Trophoblast cell (in vitro differentiated cells and primary cell): ENCODE measurements at regions not wholly inside any gene's neighbourhood (a gene's known extent, or its start where the extent isn't known, plus 50 kb on each side); places are given as distances from the start of the nearest gene placed in this dataset.

Experiments used
- DNase-seq, 2 donors: peaks; one replicate each; pipeline ENCODE4 v3.0.0-alpha.2; 2016
- H2AFZ ChIP-seq: 2 replicates; pipeline ENCODE4 v1.6.1; 2013; ENCODE audit warnings: low read length, moderate library complexity, mild to moderate bottlenecking; ENCODE audit not compliant: insufficient read depth, poor library complexity
- H2AK5ac ChIP-seq: 2 replicates; pipeline ENCODE4 v1.6.1; 2013; ENCODE audit warnings: mild to moderate bottlenecking, low read length
- H2BK120ac ChIP-seq: 2 replicates; pipeline ENCODE4 v1.6.1; 2013; ENCODE audit warnings: low read length, mild to moderate bottlenecking, moderate library complexity; ENCODE audit not compliant: insufficient read depth, poor library complexity
- H2BK12ac ChIP-seq: 2 replicates; pipeline ENCODE4 v1.6.1; 2013; ENCODE audit warnings: mild to moderate bottlenecking, low read length, moderate library complexity
- H2BK5ac ChIP-seq: 2 replicates; pipeline ENCODE4 v1.6.1; 2013; ENCODE audit warnings: low read length, low read depth, moderate library complexity, mild to moderate bottlenecking; ENCODE audit not compliant: poor library complexity
- H3K14ac ChIP-seq: 2 replicates; pipeline ENCODE4 v1.6.1; 2013; ENCODE audit warnings: mild to moderate bottlenecking, low read length
- H3K18ac ChIP-seq: 2 replicates; pipeline ENCODE4 v1.6.1; 2013; ENCODE audit warnings: mild to moderate bottlenecking, low read length
- H3K23ac ChIP-seq: 2 replicates; pipeline ENCODE4 v1.6.1; 2013; ENCODE audit warnings: low read length
- H3K27ac ChIP-seq: 2 replicates; pipeline ENCODE4 v1.5.1; 2013; ENCODE audit warnings: low read depth, mild to moderate bottlenecking, inconsistent platforms, low read length, moderate library complexity
- H3K27me3 ChIP-seq: 2 replicates; pipeline ENCODE4 v1.6.1; 2013; ENCODE audit warnings: inconsistent platforms, mild to moderate bottlenecking, low read length, moderate library complexity; ENCODE audit not compliant: insufficient read depth
- H3K36me3 ChIP-seq, 2 experiments: 1 replicate in 1 of 2; 2 replicates in 1 of 2; pipeline ENCODE4 v1.6.1; 2013; ENCODE audit warnings: low read length in 2 of 2, mild to moderate bottlenecking in 2 of 2, moderate library complexity in 1 of 2; ENCODE audit not compliant: insufficient read depth in 2 of 2, control insufficient read depth in 1 of 2
- H3K4ac ChIP-seq: 2 replicates; pipeline ENCODE4 v1.6.1; 2013; ENCODE audit warnings: low read depth, mild to moderate bottlenecking, low read length, moderate library complexity
- H3K4me1 ChIP-seq, 2 experiments: 1 replicate in 1 of 2; 2 replicates in 1 of 2; pipeline ENCODE4 v1.6.1; 2013; ENCODE audit warnings: low read length in 2 of 2, mild to moderate bottlenecking in 2 of 2, moderate library complexity in 1 of 2; ENCODE audit not compliant: insufficient read depth in 2 of 2, control insufficient read depth in 1 of 2
- H3K4me2 ChIP-seq: 2 replicates; pipeline ENCODE4 v1.6.1; 2013; ENCODE audit warnings: inconsistent platforms, mild to moderate bottlenecking, low read length, moderate library complexity
- H3K4me3 ChIP-seq: 2 replicates; pipeline ENCODE4 v1.5.1; 2013; ENCODE audit warnings: mild to moderate bottlenecking, low read depth, low read length, inconsistent platforms
- H3K79me1 ChIP-seq: one replicate; pipeline ENCODE4 v1.6.1; 2013; ENCODE audit warnings: low read length
- H3K79me2 ChIP-seq: 2 replicates; pipeline ENCODE4 v1.6.1; 2013; ENCODE audit warnings: low read length, mild to moderate bottlenecking; ENCODE audit not compliant: control insufficient read depth, insufficient read depth, poor library complexity
- H3K9ac ChIP-seq: 2 replicates; pipeline ENCODE4 v1.6.1; 2013; ENCODE audit warnings: mild to moderate bottlenecking, low read length
- H3K9me3 ChIP-seq: 2 replicates; pipeline ENCODE4 v1.6.1; 2013; ENCODE audit warnings: low read depth, mild to moderate bottlenecking, control low read depth, inconsistent platforms, low read length; ENCODE audit not compliant: insufficient read depth
- H4K12ac ChIP-seq: 2 replicates; pipeline ENCODE4 v1.6.1; 2013; ENCODE audit warnings: low read depth, mild to moderate bottlenecking, low read length, moderate library complexity
- H4K8ac ChIP-seq: 2 replicates; pipeline ENCODE4 v1.6.1; 2013; ENCODE audit warnings: low read depth, mild to moderate bottlenecking, low read length, moderate library complexity
- H4K91ac ChIP-seq: one replicate; pipeline ENCODE4 v1.6.1; 2013; ENCODE audit warnings: low read depth, mild to moderate bottlenecking, low read length, moderate library complexity
- WGBS: extraction: QIAGEN DNeasy Blood & Tissue Kit; methylation state at CpG from one replicate; pipeline ENCODE4 v1.1.7; 2013; ENCODE audit warnings: missing lambda C conversion rate; ENCODE audit not compliant: insufficient read length, insufficient coverage; ENCODE audit errors: extremely low coverage; 5-methylcytosine and 5-hydroxymethylcytosine counted together

DNA sequence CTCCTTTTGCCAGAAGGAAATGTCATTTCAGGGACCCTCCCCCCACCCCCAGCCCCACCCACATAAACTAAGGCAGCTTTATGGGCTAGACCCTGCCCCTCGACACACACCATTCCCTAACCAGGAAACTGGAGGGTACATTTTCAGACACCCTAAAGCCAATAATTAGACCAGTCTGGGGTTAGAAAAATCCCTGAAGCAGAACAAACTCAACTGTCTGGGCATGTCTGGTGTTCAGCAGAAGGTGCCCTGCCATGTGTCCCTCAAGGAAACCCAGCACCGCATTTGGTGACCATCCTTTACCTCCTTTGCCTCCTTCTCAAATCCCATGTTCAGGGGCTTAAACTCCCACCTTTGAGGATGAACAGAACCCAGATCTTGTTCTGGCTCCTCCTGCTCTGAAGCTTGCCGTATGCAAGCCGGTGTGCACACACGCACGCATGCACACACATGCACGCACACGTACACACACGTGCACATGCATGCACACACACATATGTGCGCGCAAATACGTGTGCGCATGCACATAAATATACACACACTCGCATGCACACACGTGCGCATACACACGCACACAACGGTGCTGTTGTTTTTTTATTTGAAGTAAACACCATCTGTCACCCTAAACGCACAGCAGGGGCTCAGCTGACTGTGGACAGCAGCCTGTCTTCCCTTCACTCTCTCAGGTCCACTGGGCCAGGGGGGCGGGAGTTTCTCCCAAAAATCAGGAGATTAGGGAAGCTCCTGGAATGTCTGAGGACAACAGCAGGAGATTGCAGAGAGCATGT lies 156.8 kb upstream of the TNRC6C start:
- no peak overlapping the region for H2BK5ac ChIP-seq
- H3K4me3 ChIP-seq, result peak overlapping the region; percentile 55
- no peak overlapping the region for H2BK12ac ChIP-seq
- H4K12ac ChIP-seq, result no peak overlapping the region
- no peak for DNase-seq
- no peak overlapping the region for H3K9ac ChIP-seq
- H3K79me2 ChIP-seq, result no peaks in the 10 kb centered on the region
- H4K8ac ChIP-seq, result no peak overlapping the region
- H3K36me3 ChIP-seq, result no peaks in the 10 kb centered on the region
- no CpG with 5 or more reads among the region's 20 CpGs for WGBS
- H2BK120ac ChIP-seq, result no peak overlapping the region
- H3K9me3 ChIP-seq, result peaks cover 5% of the 10 kb centered on the region
- H3K79me1 ChIP-seq, result no peaks in the 10 kb centered on the region
- H4K91ac ChIP-seq, result no peak overlapping the region
- H3K4ac ChIP-seq, result no peak overlapping the region
- no peak overlapping the region for H3K27ac ChIP-seq
- no peak overlapping the region for H3K14ac ChIP-seq
- no peak overlapping the region for H2AK5ac ChIP-seq
- no peaks in the 10 kb centered on the region for H3K4me1 ChIP-seq
- no peak overlapping the region for H3K18ac ChIP-seq
- no peak overlapping the region for H3K4me2 ChIP-seq
- H3K23ac ChIP-seq, result no peak overlapping the region
- H3K27me3 ChIP-seq, result peaks cover under 1% of the 10 kb centered on the region
- H2AFZ ChIP-seq, result no peak overlapping the region

DNA sequence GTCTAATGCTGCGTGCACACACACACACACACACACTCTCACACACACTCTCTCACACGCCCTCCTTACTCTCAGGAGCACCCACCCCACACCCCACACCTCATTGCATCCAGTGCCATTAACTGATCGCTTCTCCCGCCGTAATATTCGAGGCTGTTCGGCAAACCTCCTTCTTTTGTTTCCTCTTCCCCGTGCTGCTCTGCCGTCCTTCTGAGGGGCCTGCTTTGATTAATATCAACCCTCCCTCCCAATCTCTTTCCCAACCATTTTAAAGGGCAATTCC lies 156.2 kb upstream of the TNRC6C start:
- Histone ChIP-seq H3K36me3 (no peaks in the 10 kb centered on the region), H3K79me1 (no peaks in the 10 kb centered on the region), H4K8ac (no peak overlapping the region), H4K91ac (no peak overlapping the region), H3K4me1 (no peaks in the 10 kb centered on the region), H3K18ac (no peak overlapping the region), H3K27me3 (no peaks in the 10 kb centered on the region), H3K9me3 (peaks cover 5% of the 10 kb centered on the region), H3K4me3 (no peak overlapping the region), H3K4me2 (no peak overlapping the region), H2BK5ac (no peak overlapping the region), H4K12ac (no peak overlapping the region), H3K79me2 (no peaks in the 10 kb centered on the region), H3K23ac (no peak overlapping the region), H3K27ac (no peak overlapping the region), H3K9ac (no peak overlapping the region), H3K14ac (no peak overlapping the region), H2AFZ (no peak overlapping the region), H3K4ac (no peak overlapping the region), H2BK120ac (no peak overlapping the region), H2AK5ac (no peak overlapping the region), H2BK12ac (no peak overlapping the region)
- no peak for DNase-seq
- WGBS, result no CpG with 5 or more reads among the region's 9 CpGs

DNA sequence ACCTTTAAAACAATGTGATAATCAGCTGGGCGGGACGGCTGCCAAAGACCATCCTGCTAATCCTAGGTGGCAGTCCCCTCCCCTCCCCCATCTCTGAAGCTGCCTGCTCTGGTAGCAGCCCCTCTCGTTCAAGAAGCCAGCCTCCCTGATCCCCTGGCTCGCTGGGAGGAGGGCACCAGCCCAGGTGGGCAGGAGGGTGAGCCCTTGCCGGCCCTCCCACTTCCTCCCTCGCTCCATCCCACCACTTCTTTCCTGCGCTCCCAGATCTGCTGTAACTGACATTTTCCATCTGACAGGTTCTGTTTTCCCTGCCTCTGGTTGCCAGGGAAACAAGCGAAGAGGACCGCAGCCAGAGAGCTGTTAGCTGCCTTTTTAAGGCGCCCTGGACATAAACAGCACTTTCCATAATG lies 155.7 kb upstream of the TNRC6C start:
- no CpG with 5 or more reads among the region's 10 CpGs for WGBS
- Histone ChIP-seq H3K79me2 (no peaks in the 10 kb centered on the region), H3K79me1 (no peaks in the 10 kb centered on the region), H3K4ac (no peak overlapping the region), H2BK5ac (no peak overlapping the region), H3K14ac (no peak overlapping the region), H3K27ac (no peak overlapping the region), H2AK5ac (no peak overlapping the region), H3K9ac (no peak overlapping the region), H2BK12ac (no peak overlapping the region), H3K18ac (no peak overlapping the region), H3K4me2 (no peak overlapping the region), H3K4me3 (no peak overlapping the region), H4K8ac (no peak overlapping the region), H3K36me3 (no peaks in the 10 kb centered on the region), H4K91ac (no peak overlapping the region), H3K4me1 (no peaks in the 10 kb centered on the region), H3K27me3 (no peaks in the 10 kb centered on the region), H3K23ac (no peak overlapping the region), H3K9me3 (peaks cover 5% of the 10 kb centered on the region), H2AFZ (no peak overlapping the region), H2BK120ac (no peak overlapping the region), H4K12ac (no peak overlapping the region)
- DNase-seq, result peak in 1 of 2 donors; percentile 15

DNA sequence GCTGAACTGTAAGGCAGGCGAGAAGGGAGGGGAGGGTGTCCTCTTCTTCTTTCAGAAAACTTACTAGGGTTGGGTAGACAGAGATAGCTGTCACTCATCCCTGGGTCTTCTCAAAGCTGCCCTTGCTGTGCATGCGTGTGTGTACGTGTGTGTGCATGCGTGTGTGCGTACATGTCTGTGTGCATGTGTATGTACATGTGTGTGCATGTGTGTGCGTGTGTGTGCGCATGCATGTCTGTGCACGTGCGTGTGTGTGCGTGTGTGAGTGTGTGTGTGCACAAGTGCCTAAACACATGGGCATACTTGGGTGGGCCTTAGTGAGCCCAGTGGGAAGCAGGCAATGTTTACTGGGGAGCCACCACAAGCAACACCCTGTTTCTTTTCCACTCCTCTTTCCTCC lies 154.8 kb upstream of the TNRC6C start:
- no peak overlapping the region for H4K91ac ChIP-seq
- H3K27me3 ChIP-seq, result no peaks in the 10 kb centered on the region
- H4K8ac ChIP-seq, result no peak overlapping the region
- H3K27ac ChIP-seq, result no peak overlapping the region
- no peak overlapping the region for H3K18ac ChIP-seq
- no CpG with 5 or more reads among the region's 10 CpGs for WGBS
- H2BK5ac ChIP-seq, result no peak overlapping the region
- no peaks in the 10 kb centered on the region for H3K79me2 ChIP-seq
- no peak overlapping the region for H3K4me2 ChIP-seq
- no peaks in the 10 kb centered on the region for H3K36me3 ChIP-seq
- H3K4ac ChIP-seq, result no peak overlapping the region
- no peaks in the 10 kb centered on the region for H3K79me1 ChIP-seq
- no peak for DNase-seq
- H4K12ac ChIP-seq, result no peak overlapping the region
- H3K9me3 ChIP-seq, result peaks cover 5% of the 10 kb centered on the region
- no peak overlapping the region for H3K9ac ChIP-seq
- no peak overlapping the region for H2BK12ac ChIP-seq
- H3K4me1 ChIP-seq, result no peaks in the 10 kb centered on the region
- H3K14ac ChIP-seq, result no peak overlapping the region
- no peak overlapping the region for H2AFZ ChIP-seq
- no peak overlapping the region for H2BK120ac ChIP-seq
- no peak overlapping the region for H3K4me3 ChIP-seq
- no peak overlapping the region for H2AK5ac ChIP-seq
- H3K23ac ChIP-seq, result peak overlapping the region; percentile 18
